IMR-90 (cell line): ENCODE measurements at regions not wholly inside any gene's neighbourhood (a gene's known extent, or its start where the extent isn't known, plus 50 kb on each side); places are given as distances from the start of the nearest gene placed in this dataset.

ENCODE experiments used
- ATAC-seq: fragments of 200-7000 bp; cut with Tn5 transposase; 2 replicates; pipeline ENCODE4 v1.9.1; 2020; ENCODE audit warnings: low read depth, mild to moderate bottlenecking, moderate library complexity
- BruUV-seq: library from RNA; stranded (reverse); fragments of 400-500 nt; replicated peaks from 2 replicates; lab custom pipeline; 2021; lab: Mats Ljungman, UMichigan
- CTCF ChIA-PET: fragments of 300-600 bp; formaldehyde crosslinking; extraction: SDS; loops from one replicate; lab custom pipeline; 2021; ENCODE audit warnings: antibody characterized with exemption; lab: Yijun Ruan, JAX
- POLR2A ChIA-PET: fragments of 300-600 bp; sonication (Branson Sonifier 250); formaldehyde crosslinking; loops from one replicate; lab custom pipeline; 2022; ENCODE audit warnings: antibody characterized with exemption; ENCODE audit not compliant: unreplicated experiment; lab: Charles Lee
- DNase-seq: peaks from one replicate; pipeline ENCODE4 v3.0.0; 2013
- H2AFZ ChIP-seq: replicated peaks from 2 replicates; pipeline ENCODE3; 2013; ENCODE audit warnings: low read length, mild to moderate bottlenecking; ENCODE audit not compliant: poor library complexity
- H2AK5ac ChIP-seq: 2 replicates; pipeline ENCODE4 v1.6.1; 2013; ENCODE audit warnings: low read depth, low read length, inconsistent platforms
- H2AK9ac ChIP-seq: replicated peaks from 2 replicates; pipeline ENCODE3; 2013; ENCODE audit warnings: mild to moderate bottlenecking, low read depth, low read length, moderate library complexity; ENCODE audit not compliant: poor library complexity
- H2BK120ac ChIP-seq: 2 replicates; pipeline ENCODE4 v1.6.1; 2013; ENCODE audit warnings: low read depth, low read length, inconsistent platforms
- H2BK15ac ChIP-seq: 3 replicates; pipeline ENCODE4 v1.6.1; 2013; ENCODE audit warnings: low read depth, low read length, inconsistent platforms
- H2BK20ac ChIP-seq: 2 replicates; pipeline ENCODE4 v1.6.1; 2013; ENCODE audit warnings: low read depth, mild to moderate bottlenecking, inconsistent platforms, low read length, moderate library complexity
- H2BK5ac ChIP-seq: 2 replicates; pipeline ENCODE4 v1.6.1; 2013; ENCODE audit warnings: mild to moderate bottlenecking, low read depth, low read length, inconsistent platforms; ENCODE audit not compliant: poor library complexity, severe bottlenecking
- H3K14ac ChIP-seq: replicated peaks from 2 replicates; pipeline ENCODE4 v1.6.1; 2013; ENCODE audit warnings: low read depth, low read length, inconsistent platforms
- H3K18ac ChIP-seq: 2 replicates; pipeline ENCODE4 v1.6.1; 2013; ENCODE audit warnings: low read depth, low read length, control low read depth
- H3K23ac ChIP-seq: 2 replicates; pipeline ENCODE4 v1.6.1; 2013; ENCODE audit warnings: low read depth, low read length, inconsistent platforms
- H3K27ac ChIP-seq: 2 replicates; pipeline ENCODE4 v1.5.1; 2013; ENCODE audit warnings: mild to moderate bottlenecking, control low read depth, low read length; ENCODE audit not compliant: insufficient read depth
- H3K27me3 ChIP-seq: 2 replicates; pipeline ENCODE4 v1.6.1; 2013; ENCODE audit warnings: low read length; ENCODE audit not compliant: control insufficient read depth, insufficient read depth
- H3K36me3 ChIP-seq: 2 replicates; pipeline ENCODE4 v1.6.1; 2013; ENCODE audit warnings: low read length, mixed read lengths; ENCODE audit not compliant: control insufficient read depth, insufficient read depth
- H3K4ac ChIP-seq: 2 replicates; pipeline ENCODE4 v1.6.1; 2013; ENCODE audit warnings: low read depth, low read length, inconsistent platforms
- H3K4me1 ChIP-seq: 2 replicates; pipeline ENCODE4 v1.6.1; 2013; ENCODE audit warnings: low read length, mixed read lengths; ENCODE audit not compliant: control insufficient read depth, insufficient read depth
- H3K4me2 ChIP-seq: 2 replicates; pipeline ENCODE4 v1.6.1; 2013; ENCODE audit warnings: low read depth, mild to moderate bottlenecking, control low read depth, low read length, moderate library complexity
- H3K4me3 ChIP-seq: 2 replicates; pipeline ENCODE4 v1.5.1; 2013; ENCODE audit warnings: low read depth, mild to moderate bottlenecking, control low read depth, low read length, moderate library complexity; ENCODE audit not compliant: insufficient read depth
- H3K56ac ChIP-seq: 2 replicates; pipeline ENCODE4 v1.6.1; 2013; ENCODE audit warnings: low read length, inconsistent platforms; ENCODE audit not compliant: insufficient read depth; ENCODE audit errors: extremely low read depth
- H3K79me1 ChIP-seq, 2 experiments: 2 replicates each; pipeline ENCODE4 v1.6.1; 2013; ENCODE audit warnings: low read length in 2 of 2, inconsistent platforms in 1 of 2, low read depth in 1 of 2
- H3K9ac ChIP-seq: 2 replicates; pipeline ENCODE4 v1.6.1; 2013; ENCODE audit warnings: low read depth, low read length, control low read depth
- H3K9me1 ChIP-seq: 2 replicates; pipeline ENCODE4 v1.6.1; 2013; ENCODE audit warnings: low read length, inconsistent platforms; ENCODE audit not compliant: insufficient read depth
- H3K9me3 ChIP-seq: 2 replicates; pipeline ENCODE4 v1.6.1; 2013; ENCODE audit warnings: low read length; ENCODE audit not compliant: control insufficient read depth, insufficient read depth
- H4K20me1 ChIP-seq: 2 replicates; pipeline ENCODE4 v1.6.1; 2013; ENCODE audit warnings: low read length, inconsistent platforms; ENCODE audit not compliant: insufficient read depth
- H4K5ac ChIP-seq: 2 replicates; pipeline ENCODE4 v1.6.1; 2013; ENCODE audit warnings: mild to moderate bottlenecking, low read depth, low read length, control low read depth
- H4K8ac ChIP-seq, 2 experiments: 2 replicates each; pipeline ENCODE4 v1.6.1; 2013; ENCODE audit warnings: low read depth in 2 of 2, low read length in 2 of 2, control low read depth in 1 of 2, inconsistent platforms in 1 of 2
- H4K91ac ChIP-seq: 2 replicates; pipeline ENCODE4 v1.6.1; 2013; ENCODE audit warnings: low read depth, low read length, inconsistent platforms; ENCODE audit not compliant: insufficient read depth
- BHLHE40 ChIP-seq: fragments of 150-350 bp; IDR thresholded peaks from 2 replicates; pipeline ENCODE4 v1.6.1; 2016; ENCODE audit warnings: mild to moderate bottlenecking, low read depth, low read length
- CTCF ChIP-seq: conservative IDR thresholded peaks from 2 replicates; pipeline ENCODE4 v1.5.1; 2012; ENCODE audit warnings: mild to moderate bottlenecking, low read depth, low read length, improper control_type of control experiment
- FOS ChIP-seq: fragments of 150-350 bp; IDR thresholded peaks from 2 replicates; pipeline ENCODE4 v1.6.1; 2016; ENCODE audit warnings: low read depth, low read length
- MXI1 ChIP-seq: IDR thresholded peaks from 2 replicates; pipeline ENCODE4 v1.6.1; 2012; ENCODE audit warnings: low read depth, mild to moderate bottlenecking, low read length, moderate library complexity, borderline replicate concordance
- RAD21 ChIP-seq: IDR thresholded peaks from 2 replicates; pipeline ENCODE4 v1.6.1; 2012; ENCODE audit warnings: low read length, improper control_type of control experiment
- RCOR1 ChIP-seq: IDR thresholded peaks from 2 replicates; pipeline ENCODE4 v1.6.1; 2012; ENCODE audit warnings: mild to moderate bottlenecking, low read length, improper control_type of control experiment; ENCODE audit not compliant: insufficient replicate concordance
- USF2 ChIP-seq: fragments of 150-350 bp; IDR thresholded peaks from 2 replicates; pipeline ENCODE4 v1.6.1; 2017; ENCODE audit warnings: mild to moderate bottlenecking, antibody characterized with exemption, low read length, low read depth
- whole genome bisulfite sequencing, 2 experiments: methylation state at CpG; one replicate each; pipeline versions ENCODE4 v1.1.5 to v1.1.7; 2013; ENCODE audit warnings: missing lambda C conversion rate in 2 of 2; ENCODE audit not compliant: insufficient read length in 1 of 2; ENCODE audit errors: extremely low coverage in 2 of 2; 5-methylcytosine and 5-hydroxymethylcytosine counted together
- dilution Hi-C: fragments of 300-500 bp; cut with HindIII; formaldehyde crosslinking; loops from one replicate; pipeline ENCODE4 v1.14.3; 2018; ENCODE audit warnings: low sequenced_read_pairs; ENCODE audit not compliant: unreplicated experiment
- in situ Hi-C: fragments of 300-500 bp; cut with MboI; formaldehyde crosslinking; loops from 3 replicates; pipeline ENCODE4 v1.14.3; 2019; ENCODE audit warnings: low sequenced_read_pairs, inconsistent platforms, mixed read lengths
- intact Hi-C: fragments of 100-400 bp; cut with micrococcal nuclease; formaldehyde crosslinking; loops from 2 replicates; pipeline ENCODE4 v1.10.0; 2022

GRCh38 chr13:53781941-53782340, 753.3 kb downstream of the OLFM4 start:
- no peak overlapping the region for H3K56ac ChIP-seq
- H2AK5ac ChIP-seq = no peak overlapping the region
- no peak overlapping the region for H4K5ac ChIP-seq
- H3K4me3 ChIP-seq = no peak overlapping the region
- no peak overlapping the region for H2BK20ac ChIP-seq
- dilution Hi-C loops (no loop called here), in situ Hi-C loops (no loop called here), intact Hi-C loops (no loop called here)
- no peak for DNase-seq
- no TSS peak for BruUV-seq
- ChIA-PET CTCF (interaction anchor here (1.5 kb wide), 1 partner anchor 11 kb away, joined by 5 read pairs; no protein-coding TSS in a partner anchor), POLR2A (no interaction called here)
- no peak overlapping the region for H2AFZ ChIP-seq
- no peaks in the 10 kb centered on the region for H3K9me1 ChIP-seq
- no peak overlapping the region for H3K27ac ChIP-seq
- H2BK120ac ChIP-seq = no peak overlapping the region
- H3K79me1 ChIP-seq = no peaks in the 10 kb centered on the region
- no peak overlapping the region for H3K4me2 ChIP-seq
- H3K36me3 ChIP-seq = no peaks in the 10 kb centered on the region
- ATAC-seq = no peak
- no peak overlapping the region for H3K4ac ChIP-seq
- no peak overlapping the region for H4K8ac ChIP-seq
- H2AK9ac ChIP-seq = no peak overlapping the region
- no peak overlapping the region for H2BK15ac ChIP-seq
- no peak overlapping the region for H2BK5ac ChIP-seq
- no peak overlapping the region for H3K9ac ChIP-seq
- no peak overlapping the region for H3K14ac ChIP-seq
- no peaks in the 10 kb centered on the region for H3K27me3 ChIP-seq
- H3K23ac ChIP-seq = no peak overlapping the region
- TF ChIP-seq RCOR1 = no peak
- TF ChIP-seq BHLHE40 = no peak
- no peak for TF ChIP-seq FOS
- TF ChIP-seq CTCF = no peak
- TF ChIP-seq USF2 = no peak
- no peak for TF ChIP-seq MXI1
- TF ChIP-seq RAD21 = no peak
- no peaks in the 10 kb centered on the region for H3K4me1 ChIP-seq
- no peak overlapping the region for H3K18ac ChIP-seq
- no CpG with 5 or more reads among the region's 6 CpGs for WGBS, 2 experiments
- no peak overlapping the region for H4K91ac ChIP-seq
- no peaks in the 10 kb centered on the region for H3K9me3 ChIP-seq
- no peaks in the 10 kb centered on the region for H4K20me1 ChIP-seq
